ENCODE measurements at regions not wholly inside any gene's neighbourhood (a gene's known extent, or its start where the extent isn't known, plus 50 kb on each side); places are given as distances from the start of the nearest gene placed in this dataset.

GRCh38 chr3:66692042-66692765, 191.4 kb upstream of the LRIG1 start (continued):
- TF ChIP-seq E2F8 (IDR thresholded peaks at IDR 0.05; ENCODE audit: low read depth, partially characterized antibody), result no peak
- TF ChIP-seq GATAD2B (conservative IDR thresholded peaks at IDR 0.05; ENCODE audit: low read depth), result no peak

GRCh38 chr3:66692766-66693150, 191.9 kb upstream of the LRIG1 start:
- intact Hi-C loops (cut with micrococcal nuclease; ENCODE audit: unreplicated experiment), result no loop called here
- in situ Hi-C loops (cut with MboI), result no loop called here
- ChIA-PET POLR2A (no interaction called here), SMC1A (ENCODE audit: uncharacterized antibody, unreplicated experiment) (no interaction called here), CTCF (no interaction called here), RAD21 (ENCODE audit: unreplicated experiment) (no interaction called here)
- no peak for ATAC-seq
- Histone ChIP-seq H3K4me3 (no peak overlapping the region), H3K79me2 (ENCODE audit: control insufficient read depth, insufficient read depth, low read length) (no peaks in the 10 kb centered on the region), H3K4me2 (ENCODE audit: control insufficient read depth, insufficient read depth) (no peak overlapping the region), H3K4me1 (ENCODE audit: control insufficient read depth, insufficient read depth, low read length) (no peaks in the 10 kb centered on the region), H3K27ac (ENCODE audit: control insufficient read depth, insufficient read depth) (no peak overlapping the region), H3K9me3 (replicated peaks; ENCODE audit: control insufficient read depth, insufficient read depth, low read length) (no peaks in the 10 kb centered on the region), H3K9ac (ENCODE audit: control insufficient read depth, insufficient read depth, low read length) (no peak overlapping the region), H2AFZ (ENCODE audit: control insufficient read depth, low read depth, low read length) (no peak overlapping the region), H4K20me1 (ENCODE audit: control insufficient read depth, insufficient read depth) (no peaks in the 10 kb centered on the region), H3K36me3 (ENCODE audit: control insufficient read depth in 2 of 2, insufficient read depth in 2 of 2, low read length in 1 of 2) (no peaks in the 10 kb centered on the region), H3K27me3 (replicated peaks in 1 of 2; ENCODE audit: control insufficient read depth in 2 of 2, insufficient read depth in 2 of 2, low read length in 1 of 2) (no peaks in the 10 kb centered on the region; a peak in 2 of 4 replicates)
- DNase-seq (ENCODE audit: low read depth, low spot score), result no peak
- no peak for TF ChIP-seq EP300 (IDR thresholded peaks at IDR 0.05; ENCODE audit: borderline replicate concordance in 1 of 2, control insufficient read depth in 1 of 2, low read depth in 2 of 2, low read length in 2 of 2)
- TF ChIP-seq SMC3 (IDR thresholded peaks at IDR 0.05; ENCODE audit: borderline replicate concordance, low read length), result no peak
- TF ChIP-seq NRF1 (conservative IDR thresholded peaks at IDR 0.05; ENCODE audit: low read depth, low read length), result no peak
- TF ChIP-seq HCFC1 (IDR thresholded peaks at IDR 0.05; ENCODE audit: low read length), result no peak
- 40% methylated on average over 5 of the region's 5 CpGs for WGBS (ENCODE audit: insufficient coverage, insufficient replicate concordance, low lambda C conversion rate, missing lambda C conversion rate)
- no TSS peak for BruUV-seq (replicated peaks)
- no peak for FAIRE-seq

Measured in GM12878 (cell line).